Duodenal mucosa (tissue), 2 donors: ENCODE measurements at regions not wholly inside any gene's neighbourhood (a gene's known extent, or its start where the extent isn't known, plus 50 kb on each side); places are given as distances from the start of the nearest gene placed in this dataset.

Experiments
- H3K27ac ChIP-seq: one replicate; pipeline ENCODE4 v1.7.0; 2013; ENCODE audit warnings: low read depth, low read length
- H3K27me3 ChIP-seq, 2 donors: one replicate each; pipeline ENCODE4 v1.7.0; 2013; ENCODE audit warnings: low read length in 2 of 2, control low read depth in 1 of 2; ENCODE audit not compliant: insufficient read depth in 2 of 2, control insufficient read depth in 1 of 2
- H3K36me3 ChIP-seq, 2 donors: one replicate each; pipeline ENCODE4 v1.7.0; 2013; ENCODE audit warnings: low read length in 2 of 2, control low read depth in 1 of 2; ENCODE audit not compliant: insufficient read depth in 2 of 2, control insufficient read depth in 1 of 2
- H3K4me1 ChIP-seq, 2 donors: one replicate each; pipeline ENCODE4 v1.7.0; 2013; ENCODE audit warnings: low read length in 2 of 2, control low read depth in 1 of 2; ENCODE audit not compliant: insufficient read depth in 2 of 2, control insufficient read depth in 1 of 2
- H3K4me3 ChIP-seq, 2 donors: one replicate each; pipeline ENCODE4 v1.7.0; 2013; ENCODE audit warnings: low read length in 2 of 2, low read depth in 1 of 2
- H3K9ac ChIP-seq, 2 donors: one replicate each; pipeline ENCODE4 v1.7.0; 2013; ENCODE audit warnings: low read length in 2 of 2, low read depth in 1 of 2
- H3K9me3 ChIP-seq, 2 donors: one replicate each; pipeline ENCODE4 v1.7.0; 2013; ENCODE audit warnings: low read length in 2 of 2, control low read depth in 1 of 2; ENCODE audit not compliant: control insufficient read depth in 1 of 2

DNA sequence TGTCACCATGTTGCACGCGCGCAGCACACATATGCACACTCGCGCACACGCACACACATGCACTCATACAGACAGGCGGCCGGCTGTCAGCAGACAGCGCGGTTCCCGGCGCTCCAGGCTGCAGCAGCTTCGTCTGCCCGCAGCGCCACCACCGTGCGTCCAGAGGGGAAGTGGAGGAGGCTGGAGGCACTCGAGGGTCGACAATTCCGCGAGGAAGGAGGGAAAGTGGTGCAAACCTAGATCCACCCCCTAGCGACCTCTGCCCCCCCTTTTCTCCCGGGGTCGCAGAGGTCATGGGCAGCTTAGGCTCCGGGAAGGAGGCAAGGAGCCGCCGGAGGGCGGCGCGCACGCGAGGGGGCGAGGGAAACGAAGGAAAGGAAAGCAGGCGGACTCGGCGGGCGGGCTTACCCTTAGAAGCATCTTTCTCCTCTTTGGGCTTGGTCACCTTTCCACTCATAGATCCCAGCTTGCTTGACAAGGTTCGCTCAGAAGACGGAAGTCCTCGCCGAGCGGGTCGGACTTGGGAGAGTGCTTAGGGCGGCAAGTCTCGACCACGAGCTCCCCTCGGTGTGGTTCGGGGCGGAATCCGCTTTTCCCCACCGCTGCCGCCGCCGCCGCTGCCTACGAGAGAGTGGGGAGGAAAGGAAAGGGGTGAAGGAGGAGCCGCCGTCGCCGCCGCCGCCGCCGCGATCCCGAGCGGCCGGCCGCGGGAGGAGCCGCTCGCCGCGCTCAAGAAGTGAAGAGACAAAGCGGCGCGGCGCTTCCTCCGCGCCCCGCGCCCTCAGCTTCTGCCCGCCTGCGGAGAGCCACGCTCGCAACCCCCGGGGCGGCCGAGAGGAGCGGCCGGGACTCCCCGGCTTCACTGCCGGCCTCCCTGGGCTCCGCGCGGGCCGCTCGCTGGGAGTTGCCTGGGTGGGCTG lies 326.6 kb upstream of the F9 start:
- Histone ChIP-seq H3K9me3 (no peaks in the 10 kb centered on the region), H3K9ac (no peak overlapping the region), H3K4me3 (peak overlapping the region; percentile 50 to 58), H3K36me3 (no peaks in the 10 kb centered on the region), H3K27ac (no peak overlapping the region), H3K4me1 (no peaks in the 10 kb centered on the region), H3K27me3 (peaks cover 5 to 10% of the 10 kb centered on the region in 2 donors)

DNA sequence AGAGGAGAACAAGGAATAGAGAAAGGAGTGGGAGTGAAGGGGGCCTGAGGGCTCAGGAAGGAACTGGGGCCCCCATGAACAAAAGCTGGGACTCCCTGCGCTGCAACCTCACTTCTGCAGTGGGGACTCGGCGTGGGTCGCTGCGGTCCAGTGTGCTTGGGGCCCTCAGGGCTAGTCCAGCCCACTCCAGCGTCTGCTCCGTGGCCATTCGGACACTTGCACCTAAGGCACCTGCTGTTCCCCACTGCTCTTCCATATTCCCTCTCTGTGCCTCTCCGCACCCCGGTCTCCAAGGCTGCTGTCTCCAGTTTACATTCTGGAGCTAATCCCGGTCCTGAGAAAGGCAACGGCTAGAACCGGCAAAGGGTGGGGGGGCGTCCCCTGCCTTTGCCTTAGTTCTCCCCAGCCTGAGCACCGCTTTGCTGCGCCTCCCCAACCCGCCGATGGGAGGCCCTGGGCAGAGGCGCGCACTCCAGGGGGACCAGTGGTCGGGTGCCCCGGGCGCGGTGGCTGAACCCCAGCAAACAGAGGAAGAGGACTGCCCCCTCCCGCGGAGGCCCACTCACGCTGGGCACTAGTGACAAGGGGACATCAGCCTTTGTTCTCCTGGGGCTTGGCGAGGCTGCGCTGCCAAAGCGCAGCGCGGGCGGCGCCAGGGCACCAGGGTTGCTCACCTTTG lies 327.7 kb upstream of the F9 start:
- Histone ChIP-seq H3K4me3 (no peak overlapping the region), H3K9ac (no peak overlapping the region), H3K36me3 (no peaks in the 10 kb centered on the region), H3K27me3 (peaks cover 5 to 10% of the 10 kb centered on the region in 2 donors), H3K4me1 (no peaks in the 10 kb centered on the region), H3K9me3 (no peaks in the 10 kb centered on the region), H3K27ac (no peak overlapping the region)

DNA sequence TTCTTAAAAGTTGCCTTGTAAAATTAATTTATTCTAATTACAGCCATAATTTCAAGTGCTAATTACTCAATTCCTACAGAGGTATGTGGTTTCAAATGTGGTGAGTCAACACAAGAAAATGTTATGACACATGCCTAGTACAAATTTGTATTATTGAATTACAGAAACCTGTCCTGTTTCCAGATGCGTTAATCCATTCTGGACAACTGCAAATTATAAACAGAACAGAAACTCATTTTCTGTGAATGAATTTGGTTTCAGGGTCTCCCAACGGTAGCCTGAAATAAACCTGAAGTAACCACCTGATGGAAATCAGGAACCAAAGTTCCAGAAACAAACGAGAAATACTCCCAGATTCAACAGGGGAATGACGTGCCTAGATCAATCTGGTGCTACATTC lies 328.6 kb upstream of the F9 start:
- H3K27ac ChIP-seq: no peak overlapping the region
- peaks cover 5 to 10% of the 10 kb centered on the region in 2 donors for H3K27me3 ChIP-seq
- no peak overlapping the region for H3K4me3 ChIP-seq
- no peaks in the 10 kb centered on the region for H3K36me3 ChIP-seq
- no peaks in the 10 kb centered on the region for H3K4me1 ChIP-seq
- H3K9me3 ChIP-seq: no peaks in the 10 kb centered on the region
- no peak overlapping the region for H3K9ac ChIP-seq

DNA sequence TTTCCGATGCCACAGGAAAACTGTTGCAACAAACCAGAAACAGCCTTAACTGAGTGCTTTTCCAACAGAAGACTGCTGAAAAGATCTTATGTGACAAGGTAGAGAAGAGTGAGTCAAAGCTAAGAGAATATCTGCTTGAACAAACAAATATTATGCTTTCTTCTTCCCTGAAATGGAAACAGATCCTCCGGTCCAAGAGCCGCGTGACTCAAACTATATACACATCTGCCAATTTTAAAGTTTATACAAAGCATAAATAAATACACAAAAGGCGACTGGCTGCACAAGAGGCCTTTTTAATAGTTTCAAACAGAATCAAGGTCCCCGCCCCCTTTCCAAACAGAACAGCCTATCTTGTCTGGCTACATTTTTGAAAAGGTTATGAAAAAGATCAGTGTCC lies 329.7 kb upstream of the F9 start:
- H3K4me1 ChIP-seq: no peaks in the 10 kb centered on the region
- H3K27ac ChIP-seq: no peak overlapping the region
- no peaks in the 10 kb centered on the region for H3K36me3 ChIP-seq
- peaks cover 2 to 15% of the 10 kb centered on the region in 2 donors for H3K27me3 ChIP-seq
- H3K9ac ChIP-seq: no peak overlapping the region
- no peak overlapping the region for H3K4me3 ChIP-seq
- H3K9me3 ChIP-seq: no peaks in the 10 kb centered on the region

DNA sequence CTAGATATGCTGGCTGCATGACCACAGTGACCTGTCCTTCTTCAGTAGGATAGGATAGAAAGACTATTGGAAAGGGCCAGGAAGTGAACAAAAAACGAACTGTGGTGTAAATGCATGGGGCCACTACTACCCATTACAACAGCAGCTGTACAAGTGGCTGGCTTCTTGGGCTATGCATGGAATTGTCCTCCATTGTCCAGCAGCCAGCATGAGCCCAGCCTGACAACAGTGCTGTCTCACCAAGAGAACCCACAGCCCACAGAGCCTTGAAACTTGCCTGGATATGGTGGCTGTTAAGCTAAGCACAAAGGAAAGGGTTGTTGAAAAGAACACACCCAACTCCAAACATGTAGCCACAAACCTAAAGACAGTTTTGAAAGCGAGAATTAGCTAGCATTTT lies 330.2 kb upstream of the F9 start:
- no peak overlapping the region for H3K4me3 ChIP-seq
- H3K9me3 ChIP-seq: no peaks in the 10 kb centered on the region
- H3K9ac ChIP-seq: no peak overlapping the region
- no peaks in the 10 kb centered on the region for H3K36me3 ChIP-seq
- no peak overlapping the region for H3K27ac ChIP-seq
- H3K27me3 ChIP-seq: peaks cover 2 to 19% of the 10 kb centered on the region in 2 donors
- no peaks in the 10 kb centered on the region for H3K4me1 ChIP-seq

DNA sequence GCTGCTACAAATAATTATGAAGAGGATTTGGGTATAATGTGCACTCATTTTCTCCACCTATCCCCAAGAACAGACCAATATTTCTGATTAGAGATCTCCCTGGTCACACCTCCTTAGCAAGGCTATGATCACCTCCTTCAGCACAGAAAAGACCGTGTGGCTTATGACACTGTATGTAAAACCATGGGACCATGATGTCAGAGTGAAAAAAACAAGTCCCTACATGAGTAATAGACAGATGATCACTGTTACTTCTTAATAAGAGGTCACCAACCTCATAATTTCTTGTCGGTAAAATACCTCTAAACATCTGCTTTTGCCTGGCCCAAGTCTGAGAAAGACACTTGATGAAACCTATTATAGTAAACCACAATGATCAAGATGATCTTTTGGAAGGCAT lies 330.6 kb upstream of the F9 start:
- no peak overlapping the region for H3K27ac ChIP-seq
- peaks cover 2 to 23% of the 10 kb centered on the region in 2 donors for H3K27me3 ChIP-seq
- no peaks in the 10 kb centered on the region for H3K4me1 ChIP-seq

DNA sequence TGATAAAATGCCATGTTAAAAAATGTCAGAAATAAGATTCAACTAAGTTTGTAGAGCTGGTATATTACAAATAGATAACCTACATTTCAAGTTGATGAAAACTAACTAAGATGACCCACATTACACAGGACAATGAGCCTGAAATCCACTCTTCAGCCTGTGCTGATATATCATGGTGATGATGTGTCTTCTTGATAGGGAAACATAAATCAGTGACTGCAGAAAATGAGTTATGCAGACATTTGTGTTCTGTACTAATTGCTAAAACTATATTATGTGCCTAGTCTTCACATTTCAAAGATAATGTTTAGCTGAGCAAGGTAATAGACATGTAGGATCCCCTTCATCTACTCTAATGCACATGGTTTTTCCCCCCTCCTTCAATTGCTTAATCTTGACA lies 331.6 kb upstream of the F9 start:
- H3K27me3 ChIP-seq: peaks cover 2 to 18% of the 10 kb centered on the region in 2 donors
- H3K4me3 ChIP-seq: no peak overlapping the region
- no peaks in the 10 kb centered on the region for H3K9me3 ChIP-seq
- no peaks in the 10 kb centered on the region for H3K36me3 ChIP-seq
- H3K9ac ChIP-seq: no peak overlapping the region
- H3K4me1 ChIP-seq: no peaks in the 10 kb centered on the region
- H3K27ac ChIP-seq: no peak overlapping the region

More for the DNA sequence above, 330.6 kb upstream of the F9 start:
- H3K9me3 ChIP-seq: no peaks in the 10 kb centered on the region
- no peak overlapping the region for H3K4me3 ChIP-seq
- no peak overlapping the region for H3K9ac ChIP-seq
- no peaks in the 10 kb centered on the region for H3K36me3 ChIP-seq

DNA sequence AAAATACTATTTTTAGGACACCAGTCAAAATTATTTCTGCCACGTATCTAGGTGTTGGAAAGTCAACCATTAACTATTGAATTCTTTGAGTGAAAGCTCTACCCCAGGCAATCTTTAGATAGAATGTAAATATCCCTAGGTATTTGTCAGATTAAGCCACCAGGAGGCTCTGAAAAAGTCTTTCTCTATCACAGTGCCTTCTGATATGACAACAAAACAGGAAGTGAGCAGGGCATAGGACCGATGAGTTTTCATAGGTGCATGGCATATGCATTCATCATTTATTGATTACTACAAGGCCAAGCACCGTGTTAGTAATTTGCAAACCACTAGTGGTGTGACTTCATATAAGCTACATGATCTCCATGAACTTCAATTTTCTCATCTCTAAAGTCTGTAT lies 333.6 kb upstream of the F9 start:
- Histone ChIP-seq H3K4me3 (no peak overlapping the region), H3K27me3 (peaks cover 0 to 18% of the 10 kb centered on the region in 2 donors), H3K9me3 (no peaks in the 10 kb centered on the region), H3K27ac (no peak overlapping the region), H3K4me1 (no peaks in the 10 kb centered on the region), H3K36me3 (no peaks in the 10 kb centered on the region), H3K9ac (no peak overlapping the region)

DNA sequence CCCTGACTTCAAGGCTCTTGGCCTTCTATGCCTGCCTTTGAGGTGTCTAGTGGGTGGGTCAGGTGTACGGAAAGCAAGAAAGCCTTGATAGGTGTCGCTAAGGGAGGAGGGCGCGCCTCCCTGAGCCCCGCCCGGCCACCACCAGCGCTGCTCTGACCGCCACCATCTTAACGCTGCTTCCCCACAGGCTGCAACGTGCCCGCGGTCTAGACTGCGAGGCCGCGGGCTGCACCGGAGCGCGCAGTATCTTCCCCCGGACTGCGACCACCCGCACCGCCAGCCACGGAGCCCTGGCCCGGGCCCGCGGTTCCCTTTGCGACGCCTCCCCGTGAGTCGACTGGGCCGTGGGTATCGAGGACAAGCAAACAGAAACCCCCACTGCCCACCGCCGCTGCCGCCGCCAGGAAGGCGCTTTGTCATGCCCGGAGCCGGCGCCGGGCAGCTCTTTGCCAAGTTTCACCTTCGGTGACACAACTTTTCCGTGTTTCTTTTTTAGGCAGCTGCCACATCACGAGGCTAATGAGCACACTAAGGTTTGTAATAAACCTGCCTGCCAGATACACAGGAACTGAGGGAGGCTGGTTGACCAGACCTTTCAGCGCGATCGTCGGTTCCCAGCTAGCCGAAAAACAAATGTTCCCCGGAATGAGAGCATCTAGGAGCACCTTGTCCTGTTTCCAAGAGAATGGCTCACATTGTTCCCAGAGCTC lies 335.8 kb upstream of the F9 start:
- Histone ChIP-seq H3K27me3 (peaks cover 0 to 18% of the 10 kb centered on the region in 2 donors), H3K9me3 (no peaks in the 10 kb centered on the region), H3K36me3 (no peaks in the 10 kb centered on the region), H3K4me3 (peak overlapping the region; percentile 43), H3K9ac (peak overlapping the region in 1 of 2 donors; percentile 25), H3K4me1 (no peaks in the 10 kb centered on the region), H3K27ac (no peak overlapping the region)
